T-helper 2 cell (primary cell): ENCODE measurements at regions not wholly inside any gene's neighbourhood (a gene's known extent, or its start where the extent isn't known, plus 50 kb on each side); places are given as distances from the start of the nearest gene placed in this dataset.

ENCODE experiments used
- DNase-seq, 5 experiments: peaks; one replicate each; pipeline versions ENCODE4 v3.0.0 to v3.0.0-alpha.2; 2012 to 2022

- no peak for DNase-seq
Observed at GRCh38 chr4:152234571-152234970, 301.3 kb downstream of the FBXW7 start.

- DNase-seq, result no peak
Observed at GRCh38 chr4:152232271-152232670, 303.6 kb downstream of the FBXW7 start.

DNA sequence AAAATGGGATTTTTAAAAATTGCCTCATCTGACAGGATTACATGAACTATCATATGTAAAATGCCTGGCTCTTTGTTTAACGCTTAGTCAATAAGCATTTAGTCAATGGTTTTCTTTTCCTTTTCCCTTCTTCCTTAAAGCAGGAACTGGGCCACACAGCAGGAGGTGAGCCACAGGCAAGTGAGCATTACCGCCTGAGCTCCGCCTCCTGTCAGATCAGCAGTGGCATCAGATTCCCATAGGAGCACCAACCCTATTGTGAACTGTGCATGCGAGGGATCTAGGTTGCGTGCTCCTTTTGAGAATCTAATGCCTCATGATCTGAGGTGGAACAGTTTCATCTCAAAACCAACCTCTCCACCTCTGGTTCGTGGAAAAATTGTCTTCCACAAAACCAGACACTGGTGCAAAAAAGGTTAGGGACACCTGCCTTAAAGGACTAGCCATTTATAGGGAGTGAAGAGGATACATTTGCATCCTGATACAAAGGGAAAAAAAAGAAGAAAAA lies 306.1 kb downstream of the FBXW7 start:
- DNase-seq, result no peak

- no peak for DNase-seq
Observed at GRCh38 chr4:152225680-152226079, 310.2 kb downstream of the FBXW7 start.

DNA sequence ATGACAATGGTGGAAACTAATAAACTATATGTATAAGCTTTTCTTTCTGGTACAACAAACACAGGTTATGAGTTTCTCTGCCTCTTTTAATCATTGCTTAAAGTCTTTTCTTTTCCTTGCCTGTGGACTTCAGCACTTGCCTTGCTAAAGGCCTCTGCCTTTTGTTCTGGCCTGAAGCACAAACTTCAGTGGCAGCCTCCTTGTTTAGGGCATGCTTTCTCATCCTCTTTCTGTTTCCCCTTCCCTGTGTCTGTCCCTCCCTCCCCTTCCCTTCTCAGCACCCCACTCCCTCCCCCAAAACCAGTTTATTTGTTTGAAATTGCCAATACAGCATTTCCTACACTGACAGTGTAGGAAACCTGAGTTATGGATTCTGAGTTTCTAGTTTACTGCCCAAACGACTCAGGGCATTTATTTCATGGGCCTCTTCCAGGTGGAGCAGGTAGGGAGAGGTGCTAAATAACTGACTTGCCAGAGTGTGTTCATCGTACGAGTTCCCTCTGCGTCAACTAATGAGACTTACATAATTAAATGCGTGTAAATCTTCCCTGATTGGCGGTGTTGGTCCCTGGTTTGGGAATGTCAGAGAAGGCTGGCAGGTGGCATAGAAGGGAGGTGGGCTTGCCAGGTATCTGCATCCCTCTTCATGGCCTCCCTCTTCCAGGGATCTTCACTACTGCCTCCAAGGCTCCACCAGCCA lies 311.0 kb downstream of the FBXW7 start:
- DNase-seq, result no peak

DNA sequence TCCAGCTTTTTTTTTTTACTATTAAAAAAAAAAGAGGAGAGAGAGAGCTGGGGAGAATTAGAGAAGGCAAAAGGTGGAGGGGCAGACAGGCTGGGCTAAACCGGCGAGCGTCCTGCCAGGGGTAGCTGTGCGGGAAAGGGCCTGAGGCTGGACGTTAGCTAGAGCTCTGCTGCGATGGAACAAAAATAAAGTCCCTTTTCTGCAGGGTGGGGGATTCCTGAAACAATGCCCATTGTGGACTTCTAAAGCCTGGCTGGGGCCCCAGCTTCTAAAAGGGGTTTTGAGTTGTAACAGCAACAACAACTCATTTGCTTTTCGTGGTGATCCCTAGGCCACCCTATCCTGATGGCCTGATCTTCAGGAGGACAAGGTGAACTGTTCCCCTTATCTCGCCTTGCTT lies 311.7 kb downstream of the FBXW7 start:
- DNase-seq, result no peak

DNA sequence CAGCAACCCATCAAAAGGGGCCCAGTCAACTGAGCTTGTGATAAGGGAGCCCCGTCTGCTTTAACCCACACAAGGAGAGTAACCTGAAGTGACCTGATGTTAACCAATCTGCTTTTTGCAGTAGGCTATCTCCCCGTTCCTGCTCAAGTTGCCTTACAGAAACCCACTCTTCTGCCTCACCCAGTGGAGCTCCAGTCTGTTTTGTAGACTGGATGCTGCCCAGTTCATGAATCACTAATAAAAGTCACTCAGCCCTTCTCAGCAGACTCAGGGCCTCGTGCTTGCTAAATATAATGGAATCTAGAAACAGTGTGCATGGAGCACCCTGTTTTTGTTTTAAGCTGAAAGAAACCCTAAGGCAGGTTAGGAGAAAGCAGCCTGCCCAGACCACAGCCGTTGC lies 312.3 kb downstream of the FBXW7 start:
- DNase-seq, result no peak

DNA sequence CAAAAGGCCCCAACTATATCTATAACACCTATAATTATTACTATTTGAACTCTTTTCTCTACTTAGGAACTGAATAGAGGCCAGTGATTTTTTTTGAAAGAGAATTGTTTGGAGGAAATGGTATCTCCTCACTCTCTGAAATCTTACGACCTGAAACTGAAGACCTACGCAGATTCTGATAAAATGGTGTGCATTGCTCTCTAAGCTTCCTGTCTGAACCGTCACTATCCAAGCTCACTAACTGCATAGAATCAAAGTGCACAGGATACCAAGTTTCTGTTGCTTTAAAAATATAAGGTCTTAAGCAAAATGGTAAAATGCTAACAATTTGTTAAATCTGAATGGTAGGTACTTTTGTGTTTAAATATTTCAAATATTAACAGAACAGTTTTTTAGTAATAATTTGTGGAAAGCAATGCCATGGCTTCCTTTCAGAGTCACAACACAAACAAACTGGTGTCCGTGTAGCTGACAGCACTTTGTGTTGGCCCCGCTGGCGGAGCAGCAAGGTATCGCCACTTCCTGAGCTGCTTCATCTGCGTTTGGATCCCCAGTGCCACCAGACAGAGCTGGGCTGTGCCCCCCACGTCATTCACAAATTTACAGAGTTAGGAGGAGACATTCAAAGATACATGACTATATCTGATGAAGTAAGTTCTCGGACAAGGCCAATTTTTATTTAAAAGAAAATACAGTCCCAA lies 313.9 kb downstream of the FBXW7 start:
- DNase-seq, result peak in 1 of 5 experiments; percentile 60

DNA sequence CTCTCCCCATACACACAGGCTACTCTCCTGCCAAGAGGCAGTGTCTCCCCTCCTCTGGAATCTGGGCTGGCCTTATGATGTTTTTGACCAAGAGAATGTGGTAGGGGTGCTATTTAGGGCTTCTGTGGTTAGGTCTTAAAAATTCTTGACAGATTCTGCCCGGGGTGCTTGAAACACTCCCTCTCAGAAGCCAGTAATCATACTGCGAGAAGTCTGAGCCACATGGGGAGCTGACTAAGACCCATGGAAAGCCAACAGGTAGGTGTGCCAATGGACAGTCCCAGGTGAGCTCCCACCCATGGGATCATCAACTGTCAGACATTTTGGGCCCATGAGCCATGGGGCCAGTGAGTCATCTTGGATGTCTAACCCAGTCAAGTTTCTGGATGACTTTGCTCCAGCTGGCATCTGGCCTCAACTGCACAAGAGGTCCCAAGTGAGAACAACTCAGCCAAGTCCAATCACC lies 315.7 kb downstream of the FBXW7 start:
- peak in 1 of 5 experiments; percentile 29 for DNase-seq

DNA sequence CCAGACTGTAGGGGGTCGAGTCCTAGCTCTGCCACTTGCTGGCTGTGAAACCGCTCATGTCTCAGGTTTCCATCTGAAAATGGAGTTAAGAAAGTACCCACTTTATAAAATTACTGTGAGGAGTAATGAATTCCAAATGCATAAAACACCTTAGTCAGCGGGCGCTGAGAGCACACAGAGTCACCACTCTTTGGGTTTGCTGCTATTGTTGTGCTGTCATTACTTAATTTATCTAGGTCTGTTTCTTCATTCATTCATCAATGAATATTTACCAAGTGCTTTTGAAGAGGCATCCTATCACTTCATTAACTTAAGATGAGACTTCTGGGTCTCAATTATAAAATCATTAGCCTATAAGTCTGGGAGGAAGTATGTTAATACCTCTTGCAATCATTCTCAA lies 317.3 kb downstream of the FBXW7 start:
- no peak for DNase-seq

DNA sequence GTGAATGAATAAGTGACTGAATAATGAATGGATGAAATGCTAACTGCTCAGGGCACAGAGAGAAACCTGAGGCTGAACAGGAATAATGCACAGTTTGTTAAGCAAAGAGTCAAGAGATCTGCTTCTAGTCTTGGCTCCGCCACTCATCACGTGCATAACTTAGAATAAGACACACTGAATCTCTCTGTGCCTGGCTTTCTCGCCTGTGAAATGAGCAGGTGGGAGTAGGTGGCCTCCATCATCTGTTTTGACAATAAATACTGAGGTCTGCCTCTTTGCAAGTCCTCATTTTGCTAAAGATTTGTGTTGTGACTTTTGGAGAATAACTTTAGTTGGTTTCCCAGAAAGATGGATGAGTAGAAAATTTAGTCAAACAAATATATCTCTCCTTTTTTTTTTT lies 318.0 kb downstream of the FBXW7 start:
- no peak for DNase-seq

- no peak for DNase-seq
Observed at GRCh38 chr4:152211936-152212653, 323.8 kb downstream of the FBXW7 start.

- DNase-seq, result no peak
Observed at GRCh38 chr4:152209772-152210493, 326.0 kb downstream of the FBXW7 start.

DNA sequence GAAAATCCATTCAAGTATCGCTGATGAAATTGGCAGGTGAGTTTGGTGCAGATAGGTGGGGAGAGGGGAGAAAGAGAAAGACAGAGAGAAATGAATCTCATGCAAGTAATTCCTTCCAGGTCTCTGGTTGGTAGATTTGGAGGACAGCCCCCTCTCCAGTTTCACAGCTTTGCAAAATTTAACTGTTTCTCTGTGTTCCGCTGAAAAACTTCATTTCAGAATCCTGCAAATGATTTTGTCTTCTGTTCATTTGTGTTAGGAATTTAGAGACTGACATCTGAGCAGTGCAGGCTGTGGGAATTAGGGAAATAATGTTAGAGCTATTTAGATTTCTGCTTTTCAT lies 328.5 kb downstream of the FBXW7 start:
- no peak for DNase-seq

- no peak for DNase-seq
Observed at GRCh38 chr4:152206646-152207377, 329.1 kb downstream of the FBXW7 start.

GRCh38 chr4:152206185-152206584 lies 329.7 kb downstream of the FBXW7 start:
- no peak for DNase-seq

- no peak for DNase-seq
Observed at GRCh38 chr4:152202415-152202814, 333.5 kb downstream of the FBXW7 start.

GRCh38 chr4:152200511-152201333 lies 335.2 kb downstream of the FBXW7 start:
- no peak for DNase-seq

- DNase-seq, result no peak
Observed at GRCh38 chr4:152197211-152197610, 338.7 kb downstream of the FBXW7 start.

DNA sequence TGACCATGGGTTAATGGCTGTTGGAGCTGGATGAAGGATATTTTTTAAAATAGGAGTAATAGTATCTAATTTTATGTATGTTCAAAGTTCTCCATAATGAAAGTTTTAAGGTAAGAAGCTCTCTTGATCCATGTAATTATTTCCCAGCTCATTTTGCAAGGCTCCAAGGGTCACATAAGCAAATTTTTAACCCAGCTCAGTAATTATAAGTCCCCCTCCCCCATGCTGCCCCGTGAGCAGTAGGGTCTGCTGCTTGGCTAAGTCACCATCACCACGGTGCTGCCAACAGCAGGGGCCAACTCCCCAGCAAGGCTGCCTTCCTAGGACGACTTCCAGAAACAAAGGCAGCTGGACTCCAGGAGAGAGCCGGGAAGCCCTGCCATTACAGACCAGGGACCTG lies 340.0 kb downstream of the FBXW7 start:
- no peak for DNase-seq

- no peak for DNase-seq
Observed at GRCh38 chr4:152193059-152193458, 342.8 kb downstream of the FBXW7 start.
